WERI-Rb-1 (cell line): ENCODE measurements at regions not wholly inside any gene's neighbourhood (a gene's known extent, or its start where the extent isn't known, plus 50 kb on each side); places are given as distances from the start of the nearest gene placed in this dataset.
A peak's percentile ranks its signal among the peaks of the same experiment; 100 is the strongest.

ENCODE experiments used
- DNase-seq: peaks from one replicate; pipeline ENCODE4 v3.0.0-alpha.2; 2020
- H3K27ac ChIP-seq: fragments of 250-450 bp; sonication (Bioruptor Pico); 2 replicates; pipeline ENCODE4 v1.5.1; 2020; ENCODE audit warnings: mild to moderate bottlenecking, moderate library complexity
- H3K27me3 ChIP-seq: fragments of 250-450 bp; sonication (Bioruptor Pico); 2 replicates; pipeline ENCODE4 v1.5.1; 2021; ENCODE audit warnings: mild to moderate bottlenecking, low read depth, moderate library complexity; ENCODE audit not compliant: insufficient read depth, severe bottlenecking
- H3K36me3 ChIP-seq: fragments of 250-450 bp; sonication (Bioruptor Pico); 2 replicates; pipeline ENCODE4 v1.5.1; 2020; ENCODE audit warnings: mild to moderate bottlenecking, moderate library complexity
- H3K4me3 ChIP-seq: 2 replicates; pipeline ENCODE4 v1.5.1; 2011; ENCODE audit warnings: low read depth, mild to moderate bottlenecking, control low read depth, low read length
- H3K9me3 ChIP-seq: fragments of 250-450 bp; sonication (Bioruptor Pico); 2 replicates; pipeline ENCODE4 v1.5.1; 2021; ENCODE audit warnings: mild to moderate bottlenecking, moderate library complexity; ENCODE audit not compliant: severe bottlenecking
- TF ChIP-seq, protein P1 (sequence below): IDR thresholded peaks from 2 replicates; pipeline ENCODE4 v1.5.1; 2011; ENCODE audit warnings: low read depth, mild to moderate bottlenecking, control low read depth, inconsistent platforms, low read length

DNA sequence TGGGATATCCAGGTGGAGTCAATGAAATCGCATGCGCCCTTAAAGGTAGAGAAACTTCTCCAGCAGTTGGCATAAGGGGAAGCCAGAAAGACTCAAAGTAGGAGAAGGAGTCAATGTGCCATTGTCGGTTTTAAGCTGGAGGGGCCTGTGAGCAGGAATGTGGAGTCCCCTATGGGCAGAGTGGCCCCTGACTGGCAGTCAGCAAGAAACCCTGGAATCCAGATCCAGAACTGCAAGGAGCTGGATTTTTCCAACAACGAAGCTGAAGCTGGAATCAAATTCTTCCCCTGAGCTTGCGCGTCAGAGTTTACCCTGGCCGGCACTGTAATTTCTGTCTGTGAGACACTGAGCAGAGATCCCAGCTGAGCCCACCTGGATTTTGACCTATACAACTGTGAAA is 315.0 kb downstream of the DHX35 start:
- H3K27ac ChIP-seq, result no peak overlapping the region
- H3K36me3 ChIP-seq, result no peaks in the 10 kb centered on the region
- no peaks in the 10 kb centered on the region for H3K9me3 ChIP-seq
- H3K4me3 ChIP-seq, result no peak overlapping the region
- TF ChIP-seq, protein P1, sequence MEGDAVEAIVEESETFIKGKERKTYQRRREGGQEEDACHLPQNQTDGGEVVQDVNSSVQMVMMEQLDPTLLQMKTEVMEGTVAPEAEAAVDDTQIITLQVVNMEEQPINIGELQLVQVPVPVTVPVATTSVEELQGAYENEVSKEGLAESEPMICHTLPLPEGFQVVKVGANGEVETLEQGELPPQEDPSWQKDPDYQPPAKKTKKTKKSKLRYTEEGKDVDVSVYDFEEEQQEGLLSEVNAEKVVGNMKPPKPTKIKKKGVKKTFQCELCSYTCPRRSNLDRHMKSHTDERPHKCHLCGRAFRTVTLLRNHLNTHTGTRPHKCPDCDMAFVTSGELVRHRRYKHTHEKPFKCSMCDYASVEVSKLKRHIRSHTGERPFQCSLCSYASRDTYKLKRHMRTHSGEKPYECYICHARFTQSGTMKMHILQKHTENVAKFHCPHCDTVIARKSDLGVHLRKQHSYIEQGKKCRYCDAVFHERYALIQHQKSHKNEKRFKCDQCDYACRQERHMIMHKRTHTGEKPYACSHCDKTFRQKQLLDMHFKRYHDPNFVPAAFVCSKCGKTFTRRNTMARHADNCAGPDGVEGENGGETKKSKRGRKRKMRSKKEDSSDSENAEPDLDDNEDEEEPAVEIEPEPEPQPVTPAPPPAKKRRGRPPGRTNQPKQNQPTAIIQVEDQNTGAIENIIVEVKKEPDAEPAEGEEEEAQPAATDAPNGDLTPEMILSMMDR, result no peak
- peaks cover 52% of the 10 kb centered on the region for H3K27me3 ChIP-seq
- no peak for DNase-seq

DNA sequence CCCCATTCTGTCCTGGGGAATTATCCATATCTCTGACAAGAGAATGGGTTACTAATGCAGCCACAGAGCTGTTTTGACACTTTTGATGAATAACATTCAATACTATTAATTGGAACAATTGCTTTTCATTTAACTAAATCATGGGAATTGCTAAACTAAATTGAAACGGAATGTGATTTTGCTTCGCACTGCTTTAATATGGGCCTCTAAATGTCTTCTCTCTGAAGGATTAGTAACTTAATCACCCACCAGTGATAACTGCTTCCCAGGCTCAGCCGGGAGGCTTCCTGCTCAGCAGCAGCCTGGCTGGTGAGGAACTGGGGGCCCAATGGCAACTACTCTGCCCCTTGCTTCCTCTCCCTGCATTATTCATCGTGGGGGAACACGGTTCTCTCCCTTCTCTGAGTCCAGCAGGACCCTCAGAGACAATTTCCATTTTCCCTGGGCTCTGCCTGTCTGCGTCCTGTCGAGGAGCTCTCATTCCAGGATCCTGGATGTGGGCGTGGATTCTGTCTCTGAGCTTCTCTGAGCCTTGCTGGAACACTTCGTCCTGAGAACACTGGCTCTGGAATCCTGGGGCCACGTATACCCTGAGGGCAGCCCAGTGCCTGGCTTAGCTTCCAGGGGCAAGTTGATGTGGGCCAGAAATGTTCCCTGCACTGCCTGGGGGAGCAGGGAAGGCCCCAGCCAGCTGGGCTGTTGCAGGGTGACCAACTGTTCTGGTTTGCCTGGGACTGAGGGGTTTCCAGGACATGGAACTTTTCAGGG is 308.9 kb downstream of the DHX35 start:
- Histone ChIP-seq H3K9me3 (no peaks in the 10 kb centered on the region), H3K36me3 (no peaks in the 10 kb centered on the region), H3K4me3 (no peak overlapping the region), H3K27me3 (peaks cover 73% of the 10 kb centered on the region), H3K27ac (no peak overlapping the region)
- TF ChIP-seq, protein P1, result no peak
- DNase-seq, result no peak

DNA sequence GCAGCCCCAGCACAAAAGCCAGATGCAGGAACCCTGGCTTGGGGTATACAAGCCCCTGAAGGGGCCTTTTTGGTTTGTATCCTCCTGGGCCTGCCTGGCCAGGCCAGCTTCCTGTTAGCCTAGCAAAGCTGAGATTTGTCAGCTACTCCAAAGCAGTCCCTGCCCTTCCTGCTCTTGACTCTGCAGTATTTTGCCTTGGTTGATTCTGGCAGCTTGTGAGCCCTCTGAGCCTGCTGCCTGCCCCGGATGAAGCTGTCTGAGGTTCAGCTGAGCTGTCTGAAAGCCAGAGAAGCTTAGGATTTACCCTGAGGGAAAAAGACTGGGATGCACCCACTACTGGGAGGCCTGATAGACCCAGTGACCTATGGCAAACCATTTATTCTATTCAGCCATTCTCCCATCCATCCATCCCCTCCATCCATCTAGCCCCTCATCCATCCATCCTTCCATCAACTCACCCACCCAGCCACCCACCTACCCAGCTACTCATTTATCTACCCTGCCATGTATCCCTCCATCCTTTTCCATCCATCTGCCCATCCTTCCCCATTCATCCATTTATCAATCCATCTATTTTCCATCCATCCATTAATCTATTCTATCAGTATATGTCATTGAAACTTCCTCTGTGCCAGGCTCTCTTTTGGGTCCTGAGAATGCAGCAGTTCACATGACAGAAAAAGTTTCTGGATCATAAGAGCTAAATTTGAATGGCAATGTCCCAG is 307.5 kb downstream of the DHX35 start:
- no peak for DNase-seq
- Histone ChIP-seq H3K36me3 (no peaks in the 10 kb centered on the region), H3K4me3 (no peak overlapping the region), H3K27me3 (peaks cover 77% of the 10 kb centered on the region), H3K9me3 (no peaks in the 10 kb centered on the region), H3K27ac (no peak overlapping the region)
- TF ChIP-seq, protein P1, result no peak

DNA sequence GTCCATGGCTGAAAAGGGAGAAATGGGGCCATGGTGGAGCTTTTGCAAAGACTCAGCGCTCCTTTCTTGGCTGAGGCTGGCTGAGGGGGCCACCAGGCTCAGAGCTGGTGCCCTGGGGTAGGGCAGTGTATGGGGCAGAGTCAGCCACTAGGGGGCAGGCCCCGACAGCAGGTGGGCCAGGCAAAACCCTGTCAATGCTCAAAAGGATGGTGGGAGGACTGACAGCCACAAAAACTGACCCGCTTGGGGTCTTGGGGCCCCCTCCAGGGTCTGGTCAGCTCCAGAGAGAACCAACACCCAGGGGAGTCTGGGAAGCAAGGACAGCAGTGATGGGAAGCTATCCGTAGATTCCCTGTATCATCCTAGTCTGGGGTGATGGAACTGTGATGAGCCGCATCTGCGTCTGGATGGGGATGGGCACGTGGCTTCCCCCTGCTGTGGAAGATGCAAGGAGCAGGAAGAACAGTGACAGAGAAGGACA is 306.9 kb downstream of the DHX35 start:
- TF ChIP-seq, protein P1, result peak; percentile 88
- Histone ChIP-seq H3K27ac (no peak overlapping the region), H3K27me3 (peaks cover 76% of the 10 kb centered on the region), H3K4me3 (no peak overlapping the region), H3K36me3 (no peaks in the 10 kb centered on the region), H3K9me3 (no peaks in the 10 kb centered on the region)
- peak; percentile 48 for DNase-seq

DNA sequence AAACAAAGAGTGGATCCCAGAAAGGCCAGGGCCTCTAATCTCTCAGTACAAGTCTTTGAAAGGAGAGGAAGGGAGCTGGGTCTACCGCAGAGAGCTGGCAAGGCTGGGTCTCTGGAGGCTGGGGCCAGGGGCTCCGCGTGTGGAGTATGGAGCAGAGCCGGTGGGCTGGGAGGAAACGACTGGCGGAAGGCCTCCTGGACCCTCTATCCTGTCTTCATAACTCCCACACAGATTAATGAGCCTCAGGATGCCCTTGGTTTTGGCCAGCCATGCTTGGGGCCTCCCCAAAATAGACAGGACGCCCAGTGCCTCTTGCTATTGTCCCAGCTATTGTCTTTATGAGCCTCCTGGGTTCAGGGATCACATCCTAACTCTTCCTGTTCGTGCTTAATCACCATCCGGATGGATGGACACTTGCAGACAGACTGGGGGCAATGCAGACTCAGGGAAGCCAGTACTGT is 306.4 kb downstream of the DHX35 start:
- TF ChIP-seq, protein P1, result no peak
- Histone ChIP-seq H3K36me3 (no peaks in the 10 kb centered on the region), H3K27me3 (peaks cover 77% of the 10 kb centered on the region), H3K4me3 (no peak overlapping the region), H3K9me3 (no peaks in the 10 kb centered on the region), H3K27ac (no peak overlapping the region)
- no peak for DNase-seq
